ENCODE measurements at regions not wholly inside any gene's neighbourhood (a gene's known extent, or its start where the extent isn't known, plus 50 kb on each side); places are given as distances from the start of the nearest gene placed in this dataset.
A peak's percentile ranks its signal among the peaks of the same experiment; 100 is the strongest.

DNA sequence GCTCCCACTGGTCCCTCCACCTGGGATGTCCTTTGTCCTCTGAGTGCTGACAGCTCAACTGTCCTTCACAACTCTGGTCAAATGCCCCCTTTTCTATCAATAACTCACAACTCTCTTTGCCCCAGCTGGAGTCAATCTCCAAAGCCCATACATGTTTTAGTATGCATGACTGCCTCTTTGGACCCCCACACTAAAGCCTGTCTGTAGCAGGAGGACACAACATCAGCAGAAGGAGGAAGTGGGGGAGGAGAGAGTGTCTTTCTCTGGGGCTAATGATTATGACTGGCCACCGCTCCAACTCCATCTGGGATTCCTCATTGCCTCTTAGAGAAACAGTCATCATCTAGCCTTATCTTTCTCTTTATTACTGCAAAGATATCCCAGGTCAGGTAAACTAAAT, 186.6 kb upstream of the FGGY start:
- Histone ChIP-seq H3K4me1 (ENCODE audit: insufficient read depth, poor library complexity, severe bottlenecking) (peaks cover 18% of the 10 kb centered on the region), H3K4me3 (ENCODE audit: severe bottlenecking) (no peak overlapping the region), H3K27ac (ENCODE audit: poor library complexity, severe bottlenecking) (no peak overlapping the region), H3K36me3 (ENCODE audit: low read depth) (no peaks in the 10 kb centered on the region), H3K27me3 (ENCODE audit: insufficient read depth, poor library complexity, severe bottlenecking) (no peaks in the 10 kb centered on the region), H3K9me3 (ENCODE audit: severe bottlenecking) (no peaks in the 10 kb centered on the region)
- TF ChIP-seq, protein P1, sequence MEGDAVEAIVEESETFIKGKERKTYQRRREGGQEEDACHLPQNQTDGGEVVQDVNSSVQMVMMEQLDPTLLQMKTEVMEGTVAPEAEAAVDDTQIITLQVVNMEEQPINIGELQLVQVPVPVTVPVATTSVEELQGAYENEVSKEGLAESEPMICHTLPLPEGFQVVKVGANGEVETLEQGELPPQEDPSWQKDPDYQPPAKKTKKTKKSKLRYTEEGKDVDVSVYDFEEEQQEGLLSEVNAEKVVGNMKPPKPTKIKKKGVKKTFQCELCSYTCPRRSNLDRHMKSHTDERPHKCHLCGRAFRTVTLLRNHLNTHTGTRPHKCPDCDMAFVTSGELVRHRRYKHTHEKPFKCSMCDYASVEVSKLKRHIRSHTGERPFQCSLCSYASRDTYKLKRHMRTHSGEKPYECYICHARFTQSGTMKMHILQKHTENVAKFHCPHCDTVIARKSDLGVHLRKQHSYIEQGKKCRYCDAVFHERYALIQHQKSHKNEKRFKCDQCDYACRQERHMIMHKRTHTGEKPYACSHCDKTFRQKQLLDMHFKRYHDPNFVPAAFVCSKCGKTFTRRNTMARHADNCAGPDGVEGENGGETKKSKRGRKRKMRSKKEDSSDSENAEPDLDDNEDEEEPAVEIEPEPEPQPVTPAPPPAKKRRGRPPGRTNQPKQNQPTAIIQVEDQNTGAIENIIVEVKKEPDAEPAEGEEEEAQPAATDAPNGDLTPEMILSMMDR (IDR thresholded peaks at IDR 0.05; ENCODE audit: poor library complexity, severe bottlenecking): no peak
- ATAC-seq (ENCODE audit: low read depth) (no peak), DNase-seq (ENCODE audit: low spot score) (no peak)

DNA sequence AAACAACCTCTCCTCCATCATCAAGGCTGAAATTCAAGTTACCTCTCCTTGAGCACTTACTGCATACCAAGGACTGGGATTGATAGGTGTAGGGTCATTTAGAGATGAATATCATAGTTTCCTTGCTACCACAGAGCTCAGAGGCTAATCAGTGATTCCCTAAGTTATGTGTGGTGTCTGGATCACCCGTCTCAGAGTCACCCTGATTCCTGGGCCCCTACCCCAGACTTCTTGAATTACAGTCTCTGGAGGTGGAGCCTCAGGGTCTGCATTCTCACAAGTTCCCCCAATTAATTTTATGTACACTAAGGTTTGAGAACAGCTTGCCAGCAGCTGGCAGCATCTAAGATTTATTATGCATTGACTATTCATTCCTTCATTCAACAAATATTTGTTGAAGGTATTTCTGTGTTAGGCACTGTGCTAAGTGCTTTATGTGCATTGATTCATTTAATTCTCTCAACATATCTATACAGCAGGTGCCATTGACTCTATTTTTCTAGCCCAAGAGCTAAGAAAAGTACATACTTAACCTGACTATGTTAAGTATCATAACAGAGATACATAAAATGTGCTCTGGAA, 182.9 kb upstream of the FGGY start:
- Histone ChIP-seq H3K36me3 (ENCODE audit: low read depth) (no peaks in the 10 kb centered on the region), H3K4me1 (ENCODE audit: insufficient read depth, poor library complexity, severe bottlenecking) (peaks cover 13% of the 10 kb centered on the region), H3K27me3 (ENCODE audit: insufficient read depth, poor library complexity, severe bottlenecking) (no peaks in the 10 kb centered on the region), H3K4me3 (ENCODE audit: severe bottlenecking) (no peak overlapping the region), H3K27ac (ENCODE audit: poor library complexity, severe bottlenecking) (no peak overlapping the region), H3K9me3 (ENCODE audit: severe bottlenecking) (no peaks in the 10 kb centered on the region)
- TF ChIP-seq, protein P1 (IDR thresholded peaks at IDR 0.05; ENCODE audit: poor library complexity, severe bottlenecking): no peak
- ATAC-seq (ENCODE audit: low read depth) (no peak), DNase-seq (ENCODE audit: low spot score) (no peak)

GRCh38 chr1:59115865-59116264, 181.0 kb upstream of the FGGY start:
- H3K36me3 ChIP-seq (ENCODE audit: low read depth): no peaks in the 10 kb centered on the region
- DNase-seq (ENCODE audit: low spot score) (no peak), ATAC-seq (ENCODE audit: low read depth) (no peak)
- H3K4me1 ChIP-seq (ENCODE audit: insufficient read depth, poor library complexity, severe bottlenecking): peaks cover 13% of the 10 kb centered on the region
- H3K4me3 ChIP-seq (ENCODE audit: severe bottlenecking): no peak overlapping the region
- no peak overlapping the region for H3K27ac ChIP-seq (ENCODE audit: poor library complexity, severe bottlenecking)
- TF ChIP-seq, protein P1 (IDR thresholded peaks at IDR 0.05; ENCODE audit: poor library complexity, severe bottlenecking): no peak
- no peaks in the 10 kb centered on the region for H3K27me3 ChIP-seq (ENCODE audit: insufficient read depth, poor library complexity, severe bottlenecking)
- no peaks in the 10 kb centered on the region for H3K9me3 ChIP-seq (ENCODE audit: severe bottlenecking)

DNA sequence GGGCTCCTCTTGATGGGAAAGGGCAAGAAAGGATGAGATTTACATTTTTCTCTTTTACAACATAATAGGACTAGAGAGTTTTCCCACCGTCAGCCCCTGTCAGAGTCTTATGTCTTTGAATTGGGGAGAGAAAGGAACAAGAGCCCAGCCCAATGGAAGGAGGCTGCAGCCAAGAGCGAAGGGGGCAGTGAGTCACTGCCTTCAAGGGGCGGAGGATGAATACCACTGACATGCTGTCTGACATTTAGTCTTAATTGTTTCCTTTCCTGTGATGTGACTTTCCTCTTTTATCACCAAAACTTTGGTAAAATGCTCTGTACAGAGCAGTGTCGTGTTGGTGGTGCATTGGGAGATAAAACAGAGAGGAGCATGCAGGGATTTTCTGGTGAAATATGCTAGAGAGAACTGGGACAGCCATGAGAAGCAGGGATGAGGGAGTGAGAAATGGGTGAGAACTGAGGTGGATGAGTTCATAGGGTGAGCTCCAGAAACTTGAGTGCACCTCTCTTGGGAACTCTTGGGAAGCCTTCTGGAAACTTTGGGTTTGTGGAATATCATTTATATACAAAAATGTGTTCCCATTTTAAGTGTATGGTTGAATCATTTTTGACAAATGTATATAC, 179.9 kb upstream of the FGGY start:
- H3K27ac ChIP-seq (ENCODE audit: poor library complexity, severe bottlenecking): no peak overlapping the region
- H3K4me3 ChIP-seq (ENCODE audit: severe bottlenecking): no peak overlapping the region
- no peaks in the 10 kb centered on the region for H3K27me3 ChIP-seq (ENCODE audit: insufficient read depth, poor library complexity, severe bottlenecking)
- H3K9me3 ChIP-seq (ENCODE audit: severe bottlenecking): no peaks in the 10 kb centered on the region
- H3K36me3 ChIP-seq (ENCODE audit: low read depth): no peaks in the 10 kb centered on the region
- ATAC-seq (ENCODE audit: low read depth) (peak; percentile 68; the same call in 2 of the 3 replicates), DNase-seq (ENCODE audit: low spot score) (no peak)
- TF ChIP-seq, protein P1 (IDR thresholded peaks at IDR 0.05; ENCODE audit: poor library complexity, severe bottlenecking): no peak
- H3K4me1 ChIP-seq (ENCODE audit: insufficient read depth, poor library complexity, severe bottlenecking): peaks cover 13% of the 10 kb centered on the region

GRCh38 chr1:59122527-59122926, 174.4 kb upstream of the FGGY start:
- TF ChIP-seq, protein P1 (IDR thresholded peaks at IDR 0.05; ENCODE audit: poor library complexity, severe bottlenecking): no peak
- DNase-seq (ENCODE audit: low spot score): no peak
- H3K27ac ChIP-seq (ENCODE audit: poor library complexity, severe bottlenecking): no peak overlapping the region

More at GRCh38 chr1:59122527-59122926, 174.4 kb upstream of the FGGY start:
- H3K4me1 ChIP-seq (ENCODE audit: insufficient read depth, poor library complexity, severe bottlenecking): peaks cover 6% of the 10 kb centered on the region
- no peak overlapping the region for H3K4me3 ChIP-seq (ENCODE audit: severe bottlenecking)
- H3K36me3 ChIP-seq (ENCODE audit: low read depth): no peaks in the 10 kb centered on the region
- no peaks in the 10 kb centered on the region for H3K27me3 ChIP-seq (ENCODE audit: insufficient read depth, poor library complexity, severe bottlenecking)
- ATAC-seq (ENCODE audit: low read depth): no peak
- no peaks in the 10 kb centered on the region for H3K9me3 ChIP-seq (ENCODE audit: severe bottlenecking)
